NCI-H2107 treated with DMSO at 0.1 percent for 48 hours (cell line): ENCODE measurements at regions not wholly inside any gene's neighbourhood (a gene's known extent, or its start where the extent isn't known, plus 50 kb on each side); places are given as distances from the start of the nearest gene placed in this dataset.

ENCODE experiments used
- DNase-seq: peaks from one replicate; lab custom pipeline; 2025; ENCODE audit not compliant: unreplicated experiment; lab: John Stamatoyannopoulos, UW

DNA sequence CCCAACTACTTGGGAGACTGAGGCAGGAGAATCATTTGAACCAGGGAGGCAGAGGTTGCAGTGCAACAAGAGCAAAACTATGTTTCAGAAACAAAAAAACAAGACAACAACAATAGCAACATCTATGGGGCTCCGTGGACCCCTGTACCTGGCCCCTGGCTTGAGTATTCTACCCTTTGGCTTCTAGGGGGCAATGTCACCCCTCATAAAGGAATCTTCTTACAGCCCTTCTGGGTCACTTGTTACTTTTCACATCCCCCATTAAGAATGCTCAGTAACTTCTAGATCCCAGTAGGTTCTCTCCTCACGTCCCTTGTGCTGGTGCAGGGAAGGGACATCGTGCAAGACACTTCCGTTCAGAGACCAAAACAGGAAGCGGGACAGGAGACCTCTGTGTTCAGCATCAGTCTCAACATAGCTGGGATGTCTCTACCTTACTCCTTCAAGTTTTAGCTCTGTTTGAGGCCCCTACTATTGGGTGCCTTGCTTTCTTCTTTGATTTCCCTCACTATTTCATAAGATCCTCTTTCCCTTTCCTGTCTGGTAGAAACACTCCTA lies 218.1 kb upstream of the ARGLU1 start:
- no peak for DNase-seq

DNA sequence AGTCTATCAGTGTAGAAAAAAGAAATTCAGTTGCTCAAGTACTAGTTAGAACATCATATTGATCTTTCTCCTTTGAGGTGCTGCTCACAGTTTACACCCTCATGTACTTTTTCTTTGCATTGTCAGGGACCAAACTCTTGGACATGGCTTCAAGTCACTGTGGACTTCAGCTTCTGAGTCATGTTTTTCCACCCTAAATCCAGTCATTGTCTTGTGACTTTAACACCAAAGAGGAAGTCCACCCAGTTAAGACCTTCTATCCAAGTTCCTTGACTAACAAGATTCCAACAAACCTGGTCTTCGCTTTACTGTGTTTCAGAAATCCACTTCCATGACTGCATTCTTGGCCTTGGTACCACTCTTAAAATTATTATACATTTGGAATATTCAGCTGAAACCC lies 206.7 kb upstream of the ARGLU1 start:
- no peak for DNase-seq

DNA sequence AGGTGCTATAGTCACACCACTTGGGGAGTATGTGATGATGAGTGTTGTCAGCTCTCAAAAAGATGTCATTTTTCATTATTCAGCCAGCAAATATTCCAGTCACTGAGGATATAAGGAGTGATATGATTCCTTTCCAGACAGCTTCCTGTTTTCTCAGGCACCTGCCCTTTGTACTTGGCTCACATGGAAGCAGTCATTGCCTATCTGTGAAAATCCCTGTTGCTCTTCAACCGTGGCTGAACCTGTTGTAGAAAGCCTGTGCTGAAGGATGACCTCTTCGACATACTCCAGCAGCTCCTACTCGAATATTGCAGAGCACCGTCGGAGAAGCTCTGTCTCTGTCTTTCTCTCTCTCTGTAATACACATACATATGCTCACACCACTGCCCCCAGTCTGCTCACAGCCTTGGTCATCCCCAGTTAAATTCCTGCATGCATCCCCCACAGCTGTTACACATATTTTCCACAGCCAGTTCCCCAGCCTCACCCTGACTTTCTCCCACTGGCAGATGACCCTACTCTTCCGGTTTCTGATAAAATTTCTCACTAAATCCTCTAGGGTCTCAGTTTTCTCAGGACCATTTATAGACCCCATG lies 204.2 kb upstream of the ARGLU1 start:
- DNase-seq: no peak

- DNase-seq: no peak
Observed at GRCh38 chr13:106768991-106769390, 201.1 kb upstream of the ARGLU1 start.

- DNase-seq: no peak
Observed at GRCh38 chr13:106762708-106763107, 194.8 kb upstream of the ARGLU1 start.

GRCh38 chr13:106756446-106756845 lies 188.5 kb upstream of the ARGLU1 start:
- no peak for DNase-seq

GRCh38 chr13:106755542-106755941 lies 187.6 kb upstream of the ARGLU1 start:
- DNase-seq: no peak

- no peak for DNase-seq
Observed at GRCh38 chr13:106753251-106753650, 185.3 kb upstream of the ARGLU1 start.

GRCh38 chr13:106752584-106753170 lies 184.7 kb upstream of the ARGLU1 start:
- DNase-seq: no peak

- no peak for DNase-seq
Observed at GRCh38 chr13:106748785-106749184, 180.8 kb upstream of the ARGLU1 start.

DNA sequence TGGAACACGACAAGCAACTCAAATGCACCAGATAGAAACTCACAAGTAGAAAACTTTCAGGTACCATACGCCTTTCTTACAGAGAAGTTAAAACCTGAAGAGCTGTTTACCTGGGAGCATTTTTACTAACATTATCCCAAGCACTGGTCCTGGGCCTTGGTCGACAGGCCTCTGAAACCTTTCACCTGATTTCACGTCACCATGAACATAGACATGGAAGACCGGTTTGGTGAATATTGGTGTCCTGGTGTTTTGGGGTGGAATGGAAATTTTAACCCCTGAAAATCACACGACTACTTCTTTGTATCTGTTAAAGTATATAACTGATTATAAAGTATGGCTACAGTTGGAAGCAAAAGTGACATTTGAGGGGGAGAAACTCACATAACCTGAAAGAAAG lies 176.6 kb upstream of the ARGLU1 start:
- no peak for DNase-seq

GRCh38 chr13:106738186-106738678 lies 170.3 kb upstream of the ARGLU1 start:
- DNase-seq: no peak

DNA sequence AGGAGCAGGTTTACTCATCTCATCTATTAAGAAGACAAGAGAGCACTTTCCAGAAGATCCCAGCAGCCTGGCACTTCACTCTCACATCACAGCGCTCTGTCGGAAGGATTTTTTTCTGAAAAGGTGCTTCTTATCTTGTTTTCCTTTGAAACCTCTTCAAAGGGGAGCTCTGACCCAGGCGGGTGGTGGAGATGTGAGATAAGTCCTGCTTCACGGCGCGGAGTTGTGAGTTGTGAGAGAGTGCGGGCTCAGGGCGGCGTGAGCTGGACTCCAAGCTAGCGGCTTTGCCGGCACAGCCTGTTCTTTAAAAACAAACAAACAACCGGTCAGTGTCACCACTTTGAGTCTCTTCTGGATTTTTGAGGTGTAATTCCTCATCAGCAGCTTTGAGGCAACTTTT lies 169.0 kb upstream of the ARGLU1 start:
- DNase-seq: no peak

- no peak for DNase-seq
Observed at GRCh38 chr13:106734198-106734597, 166.3 kb upstream of the ARGLU1 start.

GRCh38 chr13:106723036-106723435 lies 155.1 kb upstream of the ARGLU1 start:
- no peak for DNase-seq

- DNase-seq: no peak
Observed at GRCh38 chr13:106722620-106723019, 154.7 kb upstream of the ARGLU1 start.

DNA sequence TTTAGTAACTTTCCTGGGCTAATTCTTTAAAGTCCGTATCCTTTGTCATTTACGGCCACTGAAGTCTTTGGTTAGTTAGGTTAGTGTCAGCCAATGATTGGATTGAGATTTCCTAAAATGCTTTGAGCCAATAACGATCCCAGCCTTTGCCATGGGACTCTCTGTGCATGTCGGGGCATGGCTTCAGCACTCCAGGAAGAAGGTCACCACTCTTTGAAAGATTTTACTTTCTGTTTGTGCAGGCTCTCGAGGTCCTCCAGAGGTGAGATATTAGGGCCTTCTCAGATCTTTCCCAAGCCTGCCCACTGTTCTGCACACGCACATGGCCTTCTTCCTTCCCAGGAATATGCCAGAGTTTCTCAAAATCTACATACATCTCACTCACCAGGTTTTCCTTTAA lies 153.7 kb upstream of the ARGLU1 start:
- no peak for DNase-seq

GRCh38 chr13:106714271-106714982 lies 146.5 kb upstream of the ARGLU1 start:
- no peak for DNase-seq

- no peak for DNase-seq
Observed at GRCh38 chr13:106712381-106712780, 144.4 kb upstream of the ARGLU1 start.

GRCh38 chr13:106710266-106710665 lies 142.3 kb upstream of the ARGLU1 start:
- DNase-seq: no peak

DNA sequence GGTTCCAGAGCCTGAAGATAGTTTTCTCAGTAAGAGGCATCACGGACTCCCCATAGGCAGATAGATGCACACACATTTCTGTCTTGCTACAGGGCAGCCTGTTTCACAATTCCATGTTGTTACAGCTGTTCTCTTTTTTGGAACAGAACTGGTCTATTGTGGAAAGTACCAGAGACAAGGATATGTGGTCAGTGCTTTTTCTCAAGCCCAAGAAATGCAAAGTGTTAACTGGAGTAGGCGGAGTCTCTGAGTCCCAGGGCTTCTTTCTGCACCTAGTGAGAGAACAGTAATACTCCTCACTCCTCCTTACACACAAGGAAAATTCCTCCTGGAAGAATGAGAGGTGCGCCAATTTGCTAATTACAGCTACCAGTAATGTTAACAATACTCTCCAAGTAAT lies 141.6 kb upstream of the ARGLU1 start:
- no peak for DNase-seq

GRCh38 chr13:106702505-106702904 lies 134.6 kb upstream of the ARGLU1 start:
- DNase-seq: no peak
